ENCODE measurements at regions not wholly inside any gene's neighbourhood (a gene's known extent, or its start where the extent isn't known, plus 50 kb on each side); places are given as distances from the start of the nearest gene placed in this dataset.

GRCh38 chr10:120684226-120684625, 166.9 kb upstream of the WDR11 start:
- no peak for TF ChIP-seq GATA3 (IDR thresholded peaks at IDR 0.05; ENCODE audit: low read depth, low read length)
- TF ChIP-seq GATA2 (IDR thresholded peaks at IDR 0.05; ENCODE audit: low read depth, low read length): no peak

GRCh38 chr10:120685136-120685535, 166.0 kb upstream of the WDR11 start:
- no peak for TF ChIP-seq GATA2 (IDR thresholded peaks at IDR 0.05; ENCODE audit: low read depth, low read length)
- no peak for TF ChIP-seq GATA3 (IDR thresholded peaks at IDR 0.05; ENCODE audit: low read depth, low read length)

GRCh38 chr10:120688928-120689327, 162.2 kb upstream of the WDR11 start:
- TF ChIP-seq GATA2 (IDR thresholded peaks at IDR 0.05; ENCODE audit: low read depth, low read length) (no peak), GATA3 (IDR thresholded peaks at IDR 0.05; ENCODE audit: low read depth, low read length) (no peak)

GRCh38 chr10:120689777-120690529, 161.2 kb upstream of the WDR11 start:
- no peak for TF ChIP-seq GATA2 (IDR thresholded peaks at IDR 0.05; ENCODE audit: low read depth, low read length)
- no peak for TF ChIP-seq GATA3 (IDR thresholded peaks at IDR 0.05; ENCODE audit: low read depth, low read length)

GRCh38 chr10:120691625-120692024, 159.5 kb upstream of the WDR11 start:
- TF ChIP-seq GATA3 (IDR thresholded peaks at IDR 0.05; ENCODE audit: low read depth, low read length): no peak
- no peak for TF ChIP-seq GATA2 (IDR thresholded peaks at IDR 0.05; ENCODE audit: low read depth, low read length)

- TF ChIP-seq GATA2 (IDR thresholded peaks at IDR 0.05; ENCODE audit: low read depth, low read length) (no peak), GATA3 (IDR thresholded peaks at IDR 0.05; ENCODE audit: low read depth, low read length) (no peak)
These were observed 150.7 kb upstream of the WDR11 start for GRCh38 chr10:120700426-120700825.

- TF ChIP-seq GATA3 (IDR thresholded peaks at IDR 0.05; ENCODE audit: low read depth, low read length) (no peak), GATA2 (IDR thresholded peaks at IDR 0.05; ENCODE audit: low read depth, low read length) (no peak)
These were observed 149.8 kb upstream of the WDR11 start for GRCh38 chr10:120701381-120701780.

GRCh38 chr10:120702032-120702431, 149.1 kb upstream of the WDR11 start:
- no peak for TF ChIP-seq GATA2 (IDR thresholded peaks at IDR 0.05; ENCODE audit: low read depth, low read length)
- TF ChIP-seq GATA3 (IDR thresholded peaks at IDR 0.05; ENCODE audit: low read depth, low read length): no peak

- TF ChIP-seq GATA2 (IDR thresholded peaks at IDR 0.05; ENCODE audit: low read depth, low read length) (no peak), GATA3 (IDR thresholded peaks at IDR 0.05; ENCODE audit: low read depth, low read length) (no peak)
These were observed 145.9 kb upstream of the WDR11 start for GRCh38 chr10:120705309-120705708.

GRCh38 chr10:120710076-120710475, 141.1 kb upstream of the WDR11 start:
- no peak for TF ChIP-seq GATA2 (IDR thresholded peaks at IDR 0.05; ENCODE audit: low read depth, low read length)
- TF ChIP-seq GATA3 (IDR thresholded peaks at IDR 0.05; ENCODE audit: low read depth, low read length): no peak

- no peak for TF ChIP-seq GATA3 (IDR thresholded peaks at IDR 0.05; ENCODE audit: low read depth, low read length)
- TF ChIP-seq GATA2 (IDR thresholded peaks at IDR 0.05; ENCODE audit: low read depth, low read length): no peak
These were observed 139.3 kb upstream of the WDR11 start for GRCh38 chr10:120711860-120712259.

- TF ChIP-seq GATA3 (IDR thresholded peaks at IDR 0.05; ENCODE audit: low read depth, low read length): no peak
- no peak for TF ChIP-seq GATA2 (IDR thresholded peaks at IDR 0.05; ENCODE audit: low read depth, low read length)
These were observed 137.5 kb upstream of the WDR11 start for GRCh38 chr10:120713573-120714205.

GRCh38 chr10:120715171-120715570, 136.0 kb upstream of the WDR11 start:
- TF ChIP-seq GATA3 (IDR thresholded peaks at IDR 0.05; ENCODE audit: low read depth, low read length) (no peak), GATA2 (IDR thresholded peaks at IDR 0.05; ENCODE audit: low read depth, low read length) (no peak)

- TF ChIP-seq GATA2 (IDR thresholded peaks at IDR 0.05; ENCODE audit: low read depth, low read length): no peak
These were observed 131.8 kb upstream of the WDR11 start for GRCh38 chr10:120719333-120719732.

- TF ChIP-seq GATA2 (IDR thresholded peaks at IDR 0.05; ENCODE audit: low read depth, low read length): no peak
- no peak for TF ChIP-seq GATA3 (IDR thresholded peaks at IDR 0.05; ENCODE audit: low read depth, low read length)
These were observed 124.2 kb upstream of the WDR11 start for GRCh38 chr10:120727001-120727400.

All from SH-SY5Y (cell line).